Globus pallidus (tissue), 1 donor: ENCODE measurements at regions not wholly inside any gene's neighbourhood (a gene's known extent, or its start where the extent isn't known, plus 50 kb on each side); places are given as distances from the start of the nearest gene placed in this dataset.
A peak's percentile ranks its signal among the peaks of the same experiment; 100 is the strongest.

Source experiments
- DNase-seq: peaks from one replicate; pipeline ENCODE4 v3.0.0-alpha.2; 2015; ENCODE audit warnings: low spot score

- no peak for DNase-seq
Measured at GRCh38 chr6:44608175-44608574, 220.7 kb downstream of the CDC5L start.

GRCh38 chr6:44609051-44609612, 221.6 kb downstream of the CDC5L start:
- no peak for DNase-seq

- no peak for DNase-seq
Measured at GRCh38 chr6:44614396-44614795, 226.9 kb downstream of the CDC5L start.

- no peak for DNase-seq
Measured at GRCh38 chr6:44615621-44616020, 228.1 kb downstream of the CDC5L start.

- no peak for DNase-seq
Measured at GRCh38 chr6:44617416-44617815, 229.9 kb downstream of the CDC5L start.

- DNase-seq = peak; percentile 19
Measured at GRCh38 chr6:44618371-44618770, 230.9 kb downstream of the CDC5L start.

- DNase-seq = no peak
Measured at GRCh38 chr6:44620922-44621321, 233.4 kb downstream of the CDC5L start.

- DNase-seq = no peak
Measured at GRCh38 chr6:44621846-44622245, 234.3 kb downstream of the CDC5L start.

GRCh38 chr6:44622555-44622954, 235.0 kb downstream of the CDC5L start:
- DNase-seq = no peak

- no peak for DNase-seq
Measured at GRCh38 chr6:44622956-44623355, 235.4 kb downstream of the CDC5L start.

- no peak for DNase-seq
Measured at GRCh38 chr6:44624226-44624625, 236.7 kb downstream of the CDC5L start.

GRCh38 chr6:44624936-44625573, 237.5 kb downstream of the CDC5L start:
- no peak for DNase-seq

GRCh38 chr6:44625996-44626395, 238.5 kb downstream of the CDC5L start:
- DNase-seq = no peak

GRCh38 chr6:44626616-44627015, 239.1 kb downstream of the CDC5L start:
- no peak for DNase-seq

GRCh38 chr6:44627091-44627882, 239.8 kb downstream of the CDC5L start:
- peak; percentile 23 for DNase-seq

- DNase-seq = no peak
Measured at GRCh38 chr6:44627883-44628271, 240.4 kb downstream of the CDC5L start.

GRCh38 chr6:44628347-44628746, 240.8 kb downstream of the CDC5L start:
- no peak for DNase-seq

- no peak for DNase-seq
Measured at GRCh38 chr6:44629636-44630035, 242.1 kb downstream of the CDC5L start.

GRCh38 chr6:44630125-44631028, 242.9 kb downstream of the CDC5L start:
- peak; percentile 23 for DNase-seq

- no peak for DNase-seq
Measured at GRCh38 chr6:44631968-44632367, 244.5 kb downstream of the CDC5L start.

- DNase-seq = no peak
Measured at GRCh38 chr6:44634321-44634720, 246.8 kb downstream of the CDC5L start.

- DNase-seq = no peak
Measured at GRCh38 chr6:44635486-44635885, 248.0 kb downstream of the CDC5L start.
